Endothelial cell (in vitro differentiated cells): ENCODE measurements at regions not wholly inside any gene's neighbourhood (a gene's known extent, or its start where the extent isn't known, plus 50 kb on each side); places are given as distances from the start of the nearest gene placed in this dataset.

ENCODE experiments used
- DNase-seq: peaks from one replicate; pipeline ENCODE4 v3.0.0; 2021; ENCODE audit warnings: low spot score
- H3K27ac Mint-ChIP-seq: one replicate; pipeline ENCODE4 v1.8.0; 2021; ENCODE audit warnings: mixed read lengths, inconsistent platforms; ENCODE audit not compliant: unreplicated experiment
- H3K27me3 Mint-ChIP-seq: one replicate; pipeline ENCODE4 v1.8.0; 2021; ENCODE audit warnings: mild to moderate bottlenecking, moderate library complexity, mixed read lengths, inconsistent platforms; ENCODE audit not compliant: unreplicated experiment
- H3K36me3 Mint-ChIP-seq: one replicate; pipeline ENCODE4 v1.8.0; 2021; ENCODE audit warnings: mild to moderate bottlenecking, low read depth, mixed read lengths, inconsistent platforms; ENCODE audit not compliant: unreplicated experiment
- H3K4me1 Mint-ChIP-seq: one replicate; pipeline ENCODE4 v1.8.0; 2021; ENCODE audit warnings: mild to moderate bottlenecking, mixed read lengths, inconsistent platforms; ENCODE audit not compliant: unreplicated experiment
- H3K4me3 Mint-ChIP-seq: one replicate; pipeline ENCODE4 v1.8.0; 2021; ENCODE audit warnings: mild to moderate bottlenecking, mixed read lengths, inconsistent platforms; ENCODE audit not compliant: unreplicated experiment
- H3K9me3 Mint-ChIP-seq: one replicate; pipeline ENCODE4 v1.8.0; 2021; ENCODE audit warnings: mixed read lengths, inconsistent platforms; ENCODE audit not compliant: unreplicated experiment
- TF ChIP-seq, protein P1 (sequence below): fragments of 200-600 bp; sonication (generic); IDR thresholded peaks from one replicate; pipeline ENCODE4 v1.5.0; 2021; ENCODE audit warnings: antibody characterized with exemption; ENCODE audit not compliant: unreplicated experiment

- H3K9me3 Mint-ChIP-seq = no peaks in the 10 kb centered on the region
- no peak overlapping the region for H3K4me3 Mint-ChIP-seq
- no peaks in the 10 kb centered on the region for H3K4me1 Mint-ChIP-seq
Observed at GRCh38 chr10:89100680-89101079, 106.4 kb downstream of the CH25H start.

DNA sequence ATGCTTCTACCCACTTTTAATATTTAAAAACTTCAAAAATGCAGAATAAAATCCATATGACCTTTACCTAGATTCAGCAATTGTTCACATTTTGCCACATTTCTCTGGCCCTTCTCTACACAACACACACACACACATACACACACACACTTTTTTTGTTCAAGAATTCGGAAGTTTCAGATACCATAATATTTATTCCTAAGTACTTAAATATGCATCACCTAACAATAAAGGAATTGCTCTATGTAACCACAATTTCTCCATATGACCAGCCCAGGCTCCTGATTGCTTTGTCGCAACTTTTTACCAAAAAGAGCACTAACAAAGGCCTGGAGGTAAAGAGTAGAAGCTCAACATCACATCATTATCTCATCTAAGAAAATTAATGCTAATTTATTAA is 106.6 kb downstream of the FAS start:
- no peaks in the 10 kb centered on the region for H3K9me3 Mint-ChIP-seq
- no peaks in the 10 kb centered on the region for H3K27me3 Mint-ChIP-seq

More at GRCh38 chr10:89100680-89101079, 106.4 kb downstream of the CH25H start:
- H3K27me3 Mint-ChIP-seq = no peaks in the 10 kb centered on the region
- no peak overlapping the region for H3K27ac Mint-ChIP-seq
- no peak for DNase-seq
- TF ChIP-seq, protein P1, sequence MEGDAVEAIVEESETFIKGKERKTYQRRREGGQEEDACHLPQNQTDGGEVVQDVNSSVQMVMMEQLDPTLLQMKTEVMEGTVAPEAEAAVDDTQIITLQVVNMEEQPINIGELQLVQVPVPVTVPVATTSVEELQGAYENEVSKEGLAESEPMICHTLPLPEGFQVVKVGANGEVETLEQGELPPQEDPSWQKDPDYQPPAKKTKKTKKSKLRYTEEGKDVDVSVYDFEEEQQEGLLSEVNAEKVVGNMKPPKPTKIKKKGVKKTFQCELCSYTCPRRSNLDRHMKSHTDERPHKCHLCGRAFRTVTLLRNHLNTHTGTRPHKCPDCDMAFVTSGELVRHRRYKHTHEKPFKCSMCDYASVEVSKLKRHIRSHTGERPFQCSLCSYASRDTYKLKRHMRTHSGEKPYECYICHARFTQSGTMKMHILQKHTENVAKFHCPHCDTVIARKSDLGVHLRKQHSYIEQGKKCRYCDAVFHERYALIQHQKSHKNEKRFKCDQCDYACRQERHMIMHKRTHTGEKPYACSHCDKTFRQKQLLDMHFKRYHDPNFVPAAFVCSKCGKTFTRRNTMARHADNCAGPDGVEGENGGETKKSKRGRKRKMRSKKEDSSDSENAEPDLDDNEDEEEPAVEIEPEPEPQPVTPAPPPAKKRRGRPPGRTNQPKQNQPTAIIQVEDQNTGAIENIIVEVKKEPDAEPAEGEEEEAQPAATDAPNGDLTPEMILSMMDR = no peak
- no peaks in the 10 kb centered on the region for H3K36me3 Mint-ChIP-seq

DNA sequence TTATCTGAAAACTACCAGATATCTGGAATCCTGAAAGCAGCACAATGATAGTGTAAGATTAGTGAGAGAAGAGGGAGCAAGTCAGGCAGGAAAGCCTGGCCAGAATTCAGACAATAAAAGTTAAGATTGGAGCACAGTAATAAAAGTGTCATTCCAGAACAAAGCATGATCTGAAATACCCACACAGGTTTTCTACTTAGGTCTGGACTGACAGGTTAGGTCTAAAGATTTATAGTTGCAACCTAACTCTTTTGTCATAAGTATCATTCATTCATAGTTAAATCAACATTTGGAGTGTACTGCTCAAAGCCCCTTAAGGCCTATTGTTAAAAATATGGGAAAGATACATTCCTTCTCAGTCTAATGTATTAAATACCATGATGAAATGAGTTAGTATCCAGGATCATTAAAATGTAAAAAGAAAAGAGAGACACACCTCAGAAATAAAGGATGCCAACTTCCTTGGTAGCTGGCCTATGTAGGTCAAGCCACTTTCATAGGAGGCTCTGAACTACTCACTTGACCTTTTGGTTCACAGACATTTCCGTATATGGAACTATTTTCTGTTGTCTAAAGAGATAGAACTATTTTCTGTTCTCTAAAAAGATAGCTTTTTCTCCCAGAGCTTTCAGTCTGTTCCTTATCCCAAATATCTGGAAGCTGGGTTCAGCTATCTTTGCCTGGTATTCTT is 105.2 kb downstream of the FAS start:
- H3K9me3 Mint-ChIP-seq = no peaks in the 10 kb centered on the region
- no peaks in the 10 kb centered on the region for H3K36me3 Mint-ChIP-seq
- H3K4me3 Mint-ChIP-seq = no peak overlapping the region
- H3K4me1 Mint-ChIP-seq = peaks cover 2% of the 10 kb centered on the region
- TF ChIP-seq, protein P1 = no peak
- H3K27ac Mint-ChIP-seq = no peak overlapping the region
- no peaks in the 10 kb centered on the region for H3K27me3 Mint-ChIP-seq
- DNase-seq = no peak

More for the DNA sequence above, 106.6 kb downstream of the FAS start:
- H3K4me3 Mint-ChIP-seq = no peak overlapping the region
- no peaks in the 10 kb centered on the region for H3K4me1 Mint-ChIP-seq
- DNase-seq = no peak
- H3K36me3 Mint-ChIP-seq = no peaks in the 10 kb centered on the region
- TF ChIP-seq, protein P1 = no peak
- no peak overlapping the region for H3K27ac Mint-ChIP-seq

- no peaks in the 10 kb centered on the region for H3K36me3 Mint-ChIP-seq
- TF ChIP-seq, protein P1 = no peak
- no peak overlapping the region for H3K4me3 Mint-ChIP-seq
- H3K27me3 Mint-ChIP-seq = no peaks in the 10 kb centered on the region
- no peaks in the 10 kb centered on the region for H3K9me3 Mint-ChIP-seq
- no peak for DNase-seq
- H3K4me1 Mint-ChIP-seq = peaks cover 2% of the 10 kb centered on the region
- H3K27ac Mint-ChIP-seq = no peak overlapping the region
Observed at GRCh38 chr10:89093728-89094127, 103.1 kb downstream of the FAS start.

DNA sequence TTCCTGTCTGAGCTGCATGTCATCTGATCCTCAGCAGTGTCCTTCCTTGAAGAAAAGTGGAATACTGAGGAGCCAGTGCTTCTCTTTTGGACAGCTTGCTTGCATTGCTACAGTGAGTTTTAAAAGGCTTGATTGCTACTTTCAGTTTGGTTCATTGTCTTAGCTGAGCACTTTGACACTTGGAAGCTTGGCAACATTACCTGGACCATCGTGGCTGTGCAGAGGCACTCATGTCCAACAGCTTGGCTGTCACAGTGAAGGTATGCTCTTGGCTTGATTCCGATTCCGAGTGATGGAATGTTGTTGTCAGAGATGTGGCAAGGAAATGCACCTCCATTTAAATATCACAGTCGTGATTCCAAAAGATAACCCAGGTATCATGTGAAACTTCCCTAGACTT is 102.4 kb downstream of the FAS start:
- Mint-ChIP-seq H3K27ac (no peak overlapping the region), H3K4me1 (peaks cover 2% of the 10 kb centered on the region), H3K4me3 (no peak overlapping the region), H3K27me3 (no peaks in the 10 kb centered on the region), H3K36me3 (no peaks in the 10 kb centered on the region), H3K9me3 (no peaks in the 10 kb centered on the region)
- TF ChIP-seq, protein P1 = no peak
- no peak for DNase-seq
